Endothelial cell of umbilical vein (primary cell): ENCODE measurements at regions not wholly inside any gene's neighbourhood (a gene's known extent, or its start where the extent isn't known, plus 50 kb on each side); places are given as distances from the start of the nearest gene placed in this dataset.

Experiments used
- BruUV-seq: library from RNA; stranded (reverse); fragments of 400-500 nt; replicated peaks from 2 replicates; lab custom pipeline; 2021; lab: Mats Ljungman, UMichigan
- CTCF ChIA-PET: fragments of 300-600, 350-600 bp; sonication (Branson Sonifier 250); formaldehyde crosslinking; loops from one replicate; lab custom pipeline; 2021; ENCODE audit warnings: antibody characterized with exemption, inconsistent platforms; lab: Charles Lee
- POLR2A ChIA-PET: fragments of 300-600, 350-600 bp; sonication (Branson Sonifier 250); formaldehyde crosslinking; loops from one replicate; lab custom pipeline; 2021; ENCODE audit warnings: antibody characterized with exemption, inconsistent platforms; lab: Charles Lee
- DNase-seq: peaks from one replicate; pipeline ENCODE4 v3.0.0-alpha.2; 2011; ENCODE audit warnings: low read depth, low spot score
- FAIRE-seq: peaks from 2 replicates; lab custom pipeline; 2011; peaks lifted over from hg19 to GRCh38; lab: Jason Lieb, UNC
- H2AFZ ChIP-seq: 2 replicates; pipeline ENCODE4 v1.6.0; 2012; ENCODE audit warnings: low read depth, low read length, control low read depth, inconsistent platforms
- H3K27ac ChIP-seq: 2 replicates; pipeline ENCODE4 v1.5.1; 2011; ENCODE audit warnings: low read depth, mild to moderate bottlenecking, control low read depth, low read length, moderate library complexity; ENCODE audit not compliant: insufficient read depth
- H3K27me3 ChIP-seq, 2 experiments: 2 replicates each; pipeline versions ENCODE4 v1.6.0 to v1.6.1; 2011; ENCODE audit warnings: low read length in 2 of 2, mixed read lengths in 1 of 2; ENCODE audit not compliant: control insufficient read depth in 2 of 2, insufficient read depth in 2 of 2
- H3K36me3 ChIP-seq, 2 experiments: 2 replicates in 1 of 2; 3 replicates in 1 of 2; pipeline ENCODE4 v1.5.1; 2011; ENCODE audit warnings: low read length in 2 of 2, mild to moderate bottlenecking in 1 of 2, moderate library complexity in 1 of 2; ENCODE audit not compliant: control insufficient read depth in 2 of 2, insufficient read depth in 2 of 2; ENCODE audit errors: extremely low read depth in 1 of 2
- H3K4me1 ChIP-seq: 3 replicates; pipeline ENCODE4 v1.5.1; 2011; ENCODE audit warnings: mild to moderate bottlenecking, low read length; ENCODE audit not compliant: control insufficient read depth, insufficient read depth; ENCODE audit errors: extremely low read depth
- H3K4me2 ChIP-seq: 2 replicates; pipeline ENCODE4 v1.6.1; 2011; ENCODE audit warnings: low read length, control low read depth, mixed read lengths; ENCODE audit not compliant: insufficient read depth
- H3K4me3 ChIP-seq, 3 experiments: fragments of 200-600 bp in 1 of 3; sonication (generic), shearing (Covaris generic) in 1 of 3; replicated peaks in 1 of 3; 2 replicates each; pipeline ENCODE4 v1.5.1; 2011 to 2016; ENCODE audit warnings: control low read depth in 3 of 3, low read length in 3 of 3, mild to moderate bottlenecking in 2 of 3, inconsistent platforms in 1 of 3, low read depth in 1 of 3, moderate library complexity in 1 of 3; ENCODE audit not compliant: insufficient read depth in 1 of 3
- H3K79me2 ChIP-seq: 2 replicates; pipeline ENCODE4 v1.6.0; 2012; ENCODE audit warnings: low read length, inconsistent platforms; ENCODE audit not compliant: control insufficient read depth, insufficient read depth
- H3K9ac ChIP-seq: replicated peaks from 2 replicates; pipeline ENCODE3; 2011; ENCODE audit warnings: low read length, control low read depth; ENCODE audit not compliant: insufficient read depth; ENCODE audit errors: extremely low read depth
- H3K9me1 ChIP-seq: replicated peaks from 3 replicates; pipeline ENCODE4 v1.6.0; 2011; ENCODE audit warnings: mild to moderate bottlenecking, low read length; ENCODE audit not compliant: control insufficient read depth, insufficient read depth; ENCODE audit errors: extremely low read depth
- H3K9me3 ChIP-seq: replicated peaks from 2 replicates; pipeline ENCODE4 v1.5.1; 2012; ENCODE audit warnings: low read length, inconsistent platforms; ENCODE audit not compliant: control insufficient read depth, insufficient read depth
- H4K20me1 ChIP-seq: replicated peaks from 2 replicates; pipeline ENCODE3; 2011; ENCODE audit warnings: mild to moderate bottlenecking, low read length; ENCODE audit not compliant: control insufficient read depth, insufficient read depth; ENCODE audit errors: extremely low read depth
- EZH2 ChIP-seq: IDR thresholded peaks from 2 replicates; pipeline ENCODE4 v1.6.1; 2012; ENCODE audit warnings: borderline replicate concordance, low read depth, mild to moderate bottlenecking, moderate library complexity, low read length, inconsistent platforms; ENCODE audit not compliant: severe bottlenecking
- FOS ChIP-seq: IDR thresholded peaks from 2 replicates; pipeline ENCODE4 v1.6.1; 2011; ENCODE audit warnings: mild to moderate bottlenecking, low read length, moderate library complexity, borderline replicate concordance; ENCODE audit not compliant: insufficient read depth
- GATA2 ChIP-seq: IDR thresholded peaks from 2 replicates; pipeline ENCODE4 v1.7.0; 2011; ENCODE audit warnings: low read depth, mild to moderate bottlenecking, moderate library complexity, mixed read lengths, low read length; ENCODE audit not compliant: insufficient read length, insufficient read depth
- JUN ChIP-seq: IDR thresholded peaks from 2 replicates; pipeline ENCODE4 v1.6.1; 2011; ENCODE audit warnings: borderline replicate concordance, low read depth; ENCODE audit not compliant: insufficient read length, insufficient read depth
- MYC ChIP-seq: IDR thresholded peaks from one replicate; pipeline ENCODE4 v1.6.1; 2011; ENCODE audit warnings: mild to moderate bottlenecking, low read depth, low read length
- POLR2A ChIP-seq: IDR thresholded peaks from 2 replicates; pipeline ENCODE4 v1.6.1; 2012; ENCODE audit warnings: low read depth, mild to moderate bottlenecking, control low read depth, low read length
- POLR2AphosphoS5 ChIP-seq: IDR thresholded peaks from 2 replicates; pipeline ENCODE4 v1.6.1; 2012; ENCODE audit warnings: low read depth, mild to moderate bottlenecking, control low read depth, low read length, moderate library complexity; ENCODE audit not compliant: insufficient read depth
- dilution Hi-C: fragments of 300-500 bp; cut with MboI; formaldehyde crosslinking; loops from one replicate; pipeline ENCODE4 v1.15.0; 2019; ENCODE audit warnings: low sequenced_read_pairs; ENCODE audit not compliant: extremely low pct_ligation_motif_present
- intact Hi-C: fragments of 100-400 bp; cut with micrococcal nuclease; formaldehyde crosslinking; loops from one replicate; pipeline ENCODE4 v1.10.0; 2022
- TF ChIP-seq, protein P1 (sequence below): IDR thresholded peaks from 2 replicates; pipeline ENCODE4 v1.6.1; 2011; ENCODE audit not compliant: insufficient read depth, insufficient read length
- TF ChIP-seq, protein P2 (sequence below), 2 donors: IDR thresholded peaks; 1 replicate in 1 of 2; 2 replicates in 1 of 2; pipeline ENCODE4 v1.5.1; 2011; ENCODE audit warnings: low read length in 2 of 2, mild to moderate bottlenecking in 2 of 2, moderate library complexity in 2 of 2, control low read depth in 1 of 2, inconsistent platforms in 1 of 2, low read depth in 1 of 2; ENCODE audit not compliant: insufficient read depth in 1 of 2; ENCODE audit errors: extremely low read depth in 1 of 2

DNA sequence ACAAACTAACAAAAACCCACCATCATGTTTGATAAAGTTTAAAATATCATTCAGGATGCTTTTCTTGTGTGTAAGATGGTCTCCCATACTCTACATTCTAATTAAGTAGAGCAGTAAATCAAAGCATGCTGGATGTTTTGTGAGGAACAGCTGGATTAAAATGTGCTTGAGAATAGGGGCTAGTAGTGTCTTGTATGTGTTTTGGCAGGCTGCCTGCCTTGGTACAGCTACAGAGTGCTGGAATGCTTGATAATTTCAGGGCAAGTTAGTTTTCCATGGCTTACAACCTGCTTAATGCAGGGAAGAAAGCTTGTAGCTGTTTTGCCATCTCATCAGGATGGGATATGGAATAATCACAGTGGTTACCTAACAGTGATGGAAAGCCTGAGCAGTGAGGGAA is 636.6 kb upstream of the MMS22L start:
- Histone ChIP-seq H2AFZ (no peak overlapping the region), H4K20me1 (no peaks in the 10 kb centered on the region), H3K9me1 (no peaks in the 10 kb centered on the region), H3K4me2 (no peak overlapping the region), H3K27me3 (no peaks in the 10 kb centered on the region), H3K9ac (no peak overlapping the region), H3K4me3 (no peak overlapping the region), H3K9me3 (no peaks in the 10 kb centered on the region), H3K4me1 (no peaks in the 10 kb centered on the region), H3K36me3 (no peaks in the 10 kb centered on the region), H3K27ac (no peak overlapping the region), H3K79me2 (no peaks in the 10 kb centered on the region)
- dilution Hi-C loops (no loop called here), intact Hi-C loops (no loop called here)
- ChIA-PET CTCF (interaction anchor here (1.0 to 1.1 kb wide), 2 partner anchors 17 to 52 kb away, joined by 3 read pairs; no protein-coding TSS in a partner anchor), POLR2A (no interaction called here)
- no peak for FAIRE-seq
- TF ChIP-seq FOS (no peak), POLR2A (no peak), EZH2 (no peak), GATA2 (no peak), POLR2AphosphoS5 (no peak), JUN (no peak), MYC (no peak)
- TF ChIP-seq, protein P1, sequence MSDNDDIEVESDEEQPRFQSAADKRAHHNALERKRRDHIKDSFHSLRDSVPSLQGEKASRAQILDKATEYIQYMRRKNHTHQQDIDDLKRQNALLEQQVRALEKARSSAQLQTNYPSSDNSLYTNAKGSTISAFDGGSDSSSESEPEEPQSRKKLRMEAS: no peak
- TF ChIP-seq, protein P2, sequence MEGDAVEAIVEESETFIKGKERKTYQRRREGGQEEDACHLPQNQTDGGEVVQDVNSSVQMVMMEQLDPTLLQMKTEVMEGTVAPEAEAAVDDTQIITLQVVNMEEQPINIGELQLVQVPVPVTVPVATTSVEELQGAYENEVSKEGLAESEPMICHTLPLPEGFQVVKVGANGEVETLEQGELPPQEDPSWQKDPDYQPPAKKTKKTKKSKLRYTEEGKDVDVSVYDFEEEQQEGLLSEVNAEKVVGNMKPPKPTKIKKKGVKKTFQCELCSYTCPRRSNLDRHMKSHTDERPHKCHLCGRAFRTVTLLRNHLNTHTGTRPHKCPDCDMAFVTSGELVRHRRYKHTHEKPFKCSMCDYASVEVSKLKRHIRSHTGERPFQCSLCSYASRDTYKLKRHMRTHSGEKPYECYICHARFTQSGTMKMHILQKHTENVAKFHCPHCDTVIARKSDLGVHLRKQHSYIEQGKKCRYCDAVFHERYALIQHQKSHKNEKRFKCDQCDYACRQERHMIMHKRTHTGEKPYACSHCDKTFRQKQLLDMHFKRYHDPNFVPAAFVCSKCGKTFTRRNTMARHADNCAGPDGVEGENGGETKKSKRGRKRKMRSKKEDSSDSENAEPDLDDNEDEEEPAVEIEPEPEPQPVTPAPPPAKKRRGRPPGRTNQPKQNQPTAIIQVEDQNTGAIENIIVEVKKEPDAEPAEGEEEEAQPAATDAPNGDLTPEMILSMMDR (IDR thresholded peaks at IDR 0.05; ENCODE audit: extremely low read depth in 1 of 2, insufficient read depth in 1 of 2, low read depth in 1 of 2, low read length in 2 of 2): no peak
- DNase-seq: no peak
- BruUV-seq: no TSS peak
